CD4-positive, alpha-beta T cell treated with Interleukin-4 for 4 hours (primary cell): ENCODE measurements at regions not wholly inside any gene's neighbourhood (a gene's known extent, or its start where the extent isn't known, plus 50 kb on each side); places are given as distances from the start of the nearest gene placed in this dataset.
"Not testable (repeated sequence)": the region's sequence is repeated elsewhere in the genome, so short reads cannot be mapped to it uniquely, and the experiment has no call there.

ENCODE experiments used
- DNase-seq: peaks from one replicate; pipeline ENCODE4 v3.0.0-alpha.2; 2020

DNA sequence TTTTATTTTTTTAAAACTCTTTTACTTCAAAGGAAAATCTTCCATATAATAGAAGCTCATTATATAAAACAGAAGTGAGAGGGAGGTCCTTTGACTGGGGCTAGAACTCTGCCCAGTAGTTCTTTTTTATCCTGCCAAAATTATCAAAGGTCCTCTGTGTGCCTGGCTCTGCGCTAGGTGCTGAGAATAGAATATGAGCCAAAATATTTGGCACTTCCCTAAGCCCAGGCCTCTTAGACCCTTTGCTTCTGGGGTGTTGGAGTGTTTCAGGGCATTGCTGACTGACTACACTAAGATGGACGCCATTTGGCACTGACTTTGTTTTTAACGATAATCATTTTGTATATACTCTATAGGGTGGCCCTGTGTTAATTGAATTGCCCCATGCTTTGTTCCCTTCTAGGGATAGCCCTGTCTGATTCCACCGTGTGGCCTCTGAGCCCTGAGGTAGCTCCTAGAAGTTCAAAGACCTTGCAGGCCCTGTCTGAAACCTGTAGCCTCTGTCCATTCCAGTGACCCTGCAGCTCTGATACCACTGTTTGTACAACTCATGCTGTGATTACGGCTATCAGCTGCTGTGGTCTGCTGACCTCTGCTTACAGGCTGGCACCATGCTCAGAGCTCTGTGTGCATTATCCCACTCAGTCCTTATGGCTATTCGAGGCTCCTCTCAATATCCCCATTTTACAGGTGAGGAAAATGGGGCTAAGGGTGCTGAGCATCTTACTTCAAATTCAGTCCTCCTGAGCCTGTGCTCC is 84.3 kb upstream of the SHB start:
- DNase-seq = no peak

DNA sequence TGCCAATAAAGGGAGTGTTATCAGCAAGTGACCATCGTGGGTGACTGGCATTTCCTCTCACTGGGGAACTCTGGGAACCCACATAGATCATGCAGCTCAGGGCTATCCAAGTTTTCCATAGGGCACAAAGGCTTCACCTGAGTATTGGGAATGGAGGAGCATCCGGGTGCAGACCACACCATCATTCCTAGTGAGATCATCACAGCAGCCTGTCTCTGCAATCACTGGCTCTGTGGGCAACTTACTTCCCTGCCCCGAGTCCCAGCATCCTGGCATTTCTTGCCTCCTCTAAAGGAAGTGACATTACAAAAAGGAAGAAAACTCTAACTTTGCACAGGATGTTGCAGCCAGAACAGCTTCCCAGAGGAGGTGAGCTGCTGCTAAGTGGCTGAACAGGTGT is 80.6 kb upstream of the SHB start:
- no peak for DNase-seq

DNA sequence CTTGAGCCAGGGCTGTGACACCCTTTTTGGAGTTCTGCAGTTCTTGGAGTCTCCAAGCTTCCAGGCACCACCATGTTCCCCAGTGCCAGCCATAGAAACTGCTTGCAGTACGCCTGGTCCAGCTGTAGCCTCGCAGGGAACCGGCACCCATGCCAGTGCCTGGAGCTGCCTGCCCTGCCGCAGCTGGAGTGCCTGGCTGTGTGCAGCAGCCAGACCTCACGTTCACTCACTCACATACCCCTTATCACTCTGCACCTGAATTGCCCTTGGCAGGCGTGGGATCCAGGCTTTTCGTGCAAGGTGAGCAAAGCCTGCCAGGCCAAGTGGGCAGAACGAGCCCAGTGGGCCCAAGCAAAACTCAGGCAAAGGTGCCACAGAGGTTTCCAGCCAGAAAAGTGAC is 77.8 kb upstream of the SHB start:
- DNase-seq = no peak

DNA sequence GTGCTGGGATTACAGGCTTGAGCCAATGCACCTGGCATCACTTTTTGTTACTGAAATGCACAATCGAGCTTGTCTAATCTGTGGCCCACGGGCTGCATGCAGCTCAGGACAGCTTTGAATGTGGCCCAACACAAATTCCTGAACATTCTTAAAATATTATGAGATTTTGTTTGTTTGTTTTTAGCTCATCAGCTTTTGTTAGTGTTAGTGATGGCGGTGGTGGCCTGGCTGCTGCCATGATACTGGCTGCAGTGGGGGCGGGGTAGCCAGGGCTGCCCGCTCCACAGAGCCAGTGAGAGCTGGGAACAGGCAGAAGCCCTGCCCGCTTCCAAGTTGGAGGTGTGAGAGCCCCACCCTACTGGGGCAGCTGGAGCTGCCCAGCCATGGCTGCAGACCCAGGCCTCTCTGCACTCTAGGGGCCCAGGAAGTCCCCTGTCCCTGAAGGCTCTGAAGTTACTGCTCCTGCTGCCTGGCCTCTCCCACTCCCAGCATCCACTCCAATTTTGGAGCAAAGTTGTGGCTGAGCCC is 76.6 kb upstream of the SHB start:
- no peak for DNase-seq

DNA sequence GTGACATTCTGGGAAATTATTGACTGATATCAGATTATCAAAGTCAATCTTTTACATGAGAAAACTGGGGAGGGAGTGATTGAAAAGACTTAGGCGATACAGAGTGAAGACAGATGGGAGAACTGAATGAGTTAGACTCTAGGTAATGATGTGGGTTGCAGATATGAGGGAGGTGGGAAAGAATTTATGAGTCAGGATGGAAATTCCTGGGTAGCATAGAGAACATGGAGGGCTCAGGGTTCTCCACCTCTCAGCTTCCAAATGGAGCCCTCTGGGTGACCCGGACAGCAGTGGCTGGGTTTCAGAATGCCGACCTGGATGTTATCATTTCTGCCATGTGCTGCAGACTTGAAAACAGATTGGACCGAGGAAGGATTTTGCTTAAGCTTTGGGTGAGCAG is 75.4 kb upstream of the SHB start:
- DNase-seq = no peak

DNA sequence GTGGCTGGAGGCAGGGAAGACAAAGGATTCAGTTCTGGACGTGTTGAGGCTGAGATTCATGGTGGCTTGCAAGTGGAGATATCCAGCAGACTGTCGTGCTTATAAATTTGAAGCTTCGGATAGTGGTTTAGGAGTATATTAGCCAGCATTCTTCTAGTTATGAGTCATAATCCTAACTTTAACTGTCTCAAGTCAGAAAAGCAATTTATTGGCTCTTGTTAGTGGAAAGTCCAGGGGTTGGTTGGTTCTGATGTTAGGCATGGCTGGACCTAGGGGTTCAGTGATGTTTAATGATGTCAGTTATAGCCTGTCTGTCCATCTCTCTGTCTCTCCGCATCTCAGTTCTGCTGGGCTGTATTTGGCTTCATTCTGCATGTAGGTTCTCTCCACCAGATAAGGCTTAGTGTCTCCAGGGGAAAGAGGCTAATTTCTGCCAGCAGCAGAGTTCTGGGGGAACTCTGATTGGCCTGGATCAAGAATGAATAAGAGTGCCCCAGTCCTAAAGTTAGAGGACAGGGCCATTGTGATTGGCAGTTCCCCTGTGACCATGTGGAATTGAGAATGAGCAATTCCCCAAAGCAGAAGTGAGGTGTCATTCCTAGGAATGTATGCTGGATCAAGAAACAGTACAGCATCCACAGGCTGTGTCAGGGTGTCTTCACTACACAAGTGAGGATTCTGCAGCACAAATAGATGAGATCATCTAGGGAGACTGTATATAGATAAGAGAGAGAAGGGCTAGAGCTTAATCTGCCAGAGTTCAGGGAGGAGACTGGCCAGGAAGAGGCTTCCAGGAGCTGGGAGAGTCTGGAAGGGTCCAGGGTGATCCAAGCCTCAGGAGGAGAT is 72.9 kb upstream of the SHB start:
- DNase-seq = no peak

DNA sequence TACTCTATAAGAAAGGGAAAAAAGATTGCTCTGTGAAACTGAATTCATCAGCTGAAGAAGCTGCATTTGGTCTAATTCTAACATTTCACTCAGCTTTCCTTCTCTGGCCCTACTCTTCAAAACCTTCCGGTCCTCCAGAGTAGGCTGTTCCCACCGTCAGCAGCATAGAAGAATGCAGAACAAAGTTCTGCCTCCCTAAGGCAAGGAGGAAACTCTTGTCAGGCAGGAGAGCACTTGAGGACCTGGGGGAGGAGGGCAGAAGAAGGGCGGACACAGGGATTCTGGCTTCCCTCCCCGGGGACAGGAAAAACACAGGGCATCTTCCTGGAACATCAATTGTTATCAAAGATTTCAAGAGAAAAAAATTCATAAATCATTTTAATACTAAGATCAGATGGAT is 69.2 kb upstream of the SHB start:
- no peak for DNase-seq

DNA sequence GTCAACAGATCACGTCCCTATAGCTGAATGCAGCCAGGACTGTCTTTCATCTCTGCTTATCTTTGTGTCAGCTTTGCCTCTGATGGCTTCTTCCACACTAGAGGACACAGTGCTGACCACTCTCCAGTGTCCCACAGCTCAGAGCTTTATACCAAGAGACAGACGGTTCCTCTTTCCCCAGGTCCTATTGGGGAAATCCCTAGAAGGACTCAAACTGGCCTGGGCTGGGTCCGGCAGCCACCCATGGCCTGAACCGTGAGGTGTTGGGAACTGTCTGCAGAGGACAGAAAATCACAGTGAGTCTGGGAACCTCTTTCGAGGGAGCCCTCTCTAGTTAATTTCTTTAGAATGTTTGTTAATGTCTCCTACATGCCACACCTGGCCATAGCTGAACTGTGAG is 68.3 kb upstream of the SHB start:
- no peak for DNase-seq

DNA sequence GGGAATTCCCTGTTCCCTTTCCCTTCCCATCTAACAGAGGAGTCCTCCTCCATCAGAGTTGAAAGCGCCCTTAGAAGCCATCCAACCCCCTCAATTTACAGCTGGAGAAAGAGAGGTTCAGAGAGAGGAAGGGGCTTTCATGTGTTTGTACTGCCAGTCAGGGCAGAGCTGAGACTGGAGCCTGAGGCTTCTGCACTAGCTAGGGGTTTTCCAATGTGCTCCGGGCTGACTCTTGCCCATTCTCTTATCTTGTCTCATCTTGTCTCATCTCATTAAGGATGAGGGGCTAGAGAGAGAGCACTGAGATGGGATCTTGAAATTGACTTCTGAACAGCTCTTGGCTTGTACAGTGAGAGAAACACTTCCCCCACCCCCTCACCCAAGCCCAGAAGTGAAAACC is 67.4 kb upstream of the SHB start:
- DNase-seq = no peak

DNA sequence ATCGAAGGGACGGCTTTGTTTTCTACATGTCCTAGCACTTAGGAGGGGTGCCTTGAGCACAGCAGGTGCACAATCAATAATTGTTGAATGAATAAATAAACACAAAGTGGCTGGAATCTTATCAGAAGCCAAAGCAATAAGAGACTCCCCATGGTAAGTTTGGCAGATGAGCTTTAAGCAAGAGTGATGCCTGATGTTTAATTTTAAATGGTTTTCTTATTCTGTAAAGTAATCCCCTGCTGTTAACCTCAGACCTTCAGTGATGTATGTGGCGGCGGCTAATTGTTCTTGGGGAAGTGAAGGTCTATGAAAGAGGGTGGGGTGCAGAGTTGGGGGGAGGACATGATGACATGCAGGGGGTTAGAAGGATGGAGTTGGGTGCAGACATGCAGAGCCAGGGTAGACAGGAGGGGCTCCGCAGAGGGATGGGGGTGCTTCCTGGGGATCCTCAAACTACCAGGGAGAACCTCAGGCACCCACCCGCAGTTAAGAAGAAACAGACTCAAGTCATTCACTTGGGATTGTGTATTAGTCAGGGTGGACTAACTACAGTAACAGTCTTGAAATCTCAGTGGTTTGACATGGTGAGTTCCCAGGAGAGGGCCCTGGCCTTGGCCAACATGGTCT is 65.7 kb upstream of the SHB start:
- DNase-seq = no peak

DNA sequence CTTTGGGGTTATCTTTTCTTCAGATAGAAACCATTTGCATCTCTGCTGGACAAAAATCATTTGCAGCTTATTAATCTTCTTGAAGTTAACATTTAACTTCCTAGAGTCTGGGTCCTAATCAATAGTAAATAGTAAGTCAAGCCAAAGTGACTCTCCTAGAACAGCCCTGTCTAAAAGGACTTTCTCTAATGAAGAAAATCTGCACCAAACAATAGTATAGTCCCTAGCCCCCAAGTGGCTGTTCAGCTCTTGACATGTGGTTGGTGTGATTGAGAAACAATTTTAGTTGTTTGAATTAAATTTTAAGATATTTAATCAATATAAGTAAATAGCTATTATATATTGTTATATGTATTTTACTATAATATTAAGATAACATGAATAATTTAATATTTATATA is 64.6 kb upstream of the SHB start:
- DNase-seq = no peak

DNA sequence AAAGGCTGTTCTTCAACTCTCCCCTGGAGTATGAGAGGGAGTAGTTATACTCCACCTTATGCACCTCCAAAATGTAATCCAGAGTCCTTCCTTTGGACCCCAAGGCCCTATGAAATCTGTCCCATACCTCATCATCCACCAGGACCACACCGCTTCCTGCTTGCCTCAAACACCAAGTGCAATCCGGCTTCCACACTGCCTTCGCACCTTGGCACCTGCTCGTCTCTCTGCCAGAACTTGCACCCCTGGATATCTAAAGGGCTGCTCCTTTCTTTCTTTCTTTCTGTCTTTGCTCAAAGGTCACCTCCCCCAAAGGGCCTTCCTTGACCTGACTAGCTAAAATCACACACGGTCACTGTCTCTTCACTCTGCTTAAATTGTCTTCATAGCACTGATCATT is 63.9 kb upstream of the SHB start:
- DNase-seq = no peak

DNA sequence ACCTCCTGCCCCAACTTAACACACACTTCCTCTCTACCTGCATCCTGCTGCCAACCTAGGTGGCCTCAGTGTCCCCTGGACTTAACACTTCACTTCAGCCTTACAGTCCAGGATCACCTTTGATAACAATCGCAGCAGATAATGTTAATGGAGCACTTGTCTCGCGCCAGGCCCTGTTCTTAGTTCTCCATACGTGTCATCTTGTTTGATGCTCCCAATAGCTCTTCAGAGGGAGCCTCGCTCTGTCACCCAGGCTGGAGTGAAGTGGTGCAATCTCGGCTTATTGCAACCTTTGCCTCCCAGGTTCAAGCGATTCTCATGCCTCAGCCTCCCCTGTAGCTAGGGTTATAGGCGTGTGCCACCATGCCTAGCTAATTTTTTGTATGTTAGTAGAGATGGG is 62.7 kb upstream of the SHB start:
- no peak for DNase-seq

DNA sequence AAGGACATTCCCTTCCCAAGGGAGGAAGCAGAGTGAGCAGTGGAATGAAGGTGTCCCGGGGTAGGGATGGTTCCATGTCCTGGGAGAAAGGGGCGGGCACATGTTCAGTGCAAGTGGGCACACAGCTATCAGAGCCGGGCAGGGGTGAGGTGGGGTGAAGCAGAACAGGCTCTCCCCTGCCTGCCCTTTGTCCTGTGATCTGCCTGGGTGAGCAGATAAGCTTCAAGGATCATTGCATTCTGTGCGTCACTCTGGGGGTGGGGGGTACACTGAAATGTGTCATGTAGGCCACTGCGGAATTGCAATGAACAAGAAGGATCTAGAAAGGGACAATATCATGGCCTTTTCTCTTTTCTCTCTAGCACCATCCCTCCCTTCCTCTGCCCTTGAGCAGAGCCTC is 61.7 kb upstream of the SHB start:
- DNase-seq = no peak

DNA sequence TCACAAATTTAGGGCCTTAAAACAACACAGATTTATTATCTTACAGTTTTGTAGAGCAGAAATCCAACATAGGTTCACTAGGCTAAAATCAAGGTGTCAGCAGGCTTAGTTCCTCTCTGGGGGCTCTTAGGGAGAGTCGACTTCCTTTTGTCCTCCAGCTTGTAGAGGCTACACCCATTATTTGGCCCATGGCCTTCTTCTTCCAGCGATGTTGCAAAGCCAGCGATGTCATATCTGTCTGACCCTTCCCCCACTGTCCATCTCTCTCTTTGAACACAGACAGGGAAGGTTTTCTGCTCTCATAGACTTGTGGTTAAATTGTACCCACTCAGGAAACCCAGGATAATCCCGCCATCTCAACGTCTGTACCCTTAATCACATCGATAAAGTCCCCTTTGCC is 60.3 kb upstream of the SHB start:
- DNase-seq = no peak

DNA sequence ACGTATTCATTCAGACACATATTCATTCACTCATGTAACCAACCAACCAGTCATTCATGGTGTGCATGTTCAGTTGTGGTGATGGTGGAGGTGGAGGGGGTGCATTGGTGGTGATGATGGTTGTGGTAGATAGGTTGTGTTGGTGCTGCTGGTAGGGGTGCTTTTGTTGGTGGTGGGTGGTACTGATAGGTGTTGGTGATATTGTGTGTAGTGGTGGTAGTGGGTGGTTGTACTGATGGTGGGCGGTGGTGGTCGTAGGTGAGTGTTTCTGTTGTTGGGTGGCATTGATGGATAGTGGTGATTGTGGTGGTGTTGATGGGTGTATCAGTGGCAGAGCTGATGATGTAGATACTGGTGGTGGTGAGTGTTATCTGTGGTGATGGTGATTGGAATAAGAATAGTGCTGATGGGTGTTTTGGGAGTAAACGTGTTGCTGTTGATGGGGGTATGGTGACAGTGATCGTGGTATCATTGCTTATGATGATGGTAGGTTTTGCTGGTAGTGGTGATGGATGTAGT is 59.8 kb upstream of the SHB start:
- no peak for DNase-seq

DNA sequence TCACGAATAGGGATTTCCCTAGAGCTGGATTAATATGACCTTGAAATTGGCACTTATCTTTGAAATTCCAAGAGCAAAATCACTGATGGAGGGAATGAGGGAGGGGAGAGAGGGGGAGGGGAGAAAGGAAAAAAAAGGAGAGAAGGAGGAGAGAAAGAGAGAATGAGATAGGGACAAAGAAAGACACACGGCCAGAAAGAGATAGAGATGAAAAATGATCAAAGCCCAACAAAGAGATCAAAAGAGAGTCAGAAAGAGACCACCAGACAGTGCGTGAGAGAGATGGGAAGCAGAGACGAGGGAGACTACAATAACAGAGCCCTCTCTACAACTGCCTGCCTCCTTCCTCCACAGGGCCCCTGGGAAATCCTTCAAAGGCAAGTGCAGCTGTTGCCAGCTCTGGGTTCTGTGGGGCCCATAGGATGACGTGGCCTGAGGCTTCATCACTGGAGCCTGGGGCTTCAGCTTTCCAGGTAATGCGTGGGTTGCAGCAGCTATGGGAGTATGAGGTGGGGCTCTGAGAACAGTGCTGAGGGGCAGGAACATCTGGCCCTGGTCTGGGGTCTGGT is 58.3 kb upstream of the SHB start:
- DNase-seq = no peak

DNA sequence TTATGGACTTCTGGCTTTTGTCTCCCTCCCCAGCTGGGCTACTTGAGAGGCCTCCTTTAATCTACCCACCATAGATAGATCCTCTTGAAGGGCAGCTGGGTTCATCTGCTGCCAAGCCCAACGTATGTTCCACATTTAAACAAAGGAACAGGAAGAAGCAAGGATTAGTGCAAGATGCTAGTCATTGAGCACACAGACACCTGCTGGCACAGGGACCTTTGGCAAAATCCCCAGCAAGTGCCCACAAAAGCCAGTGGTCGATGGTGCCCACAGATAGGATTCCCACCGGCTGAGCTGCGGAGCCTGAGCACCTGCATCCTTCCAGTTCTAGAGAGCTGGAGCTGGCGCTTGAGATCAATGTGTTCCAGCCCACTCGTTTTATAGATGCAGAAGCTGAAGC is 57.7 kb upstream of the SHB start:
- DNase-seq = no peak

DNA sequence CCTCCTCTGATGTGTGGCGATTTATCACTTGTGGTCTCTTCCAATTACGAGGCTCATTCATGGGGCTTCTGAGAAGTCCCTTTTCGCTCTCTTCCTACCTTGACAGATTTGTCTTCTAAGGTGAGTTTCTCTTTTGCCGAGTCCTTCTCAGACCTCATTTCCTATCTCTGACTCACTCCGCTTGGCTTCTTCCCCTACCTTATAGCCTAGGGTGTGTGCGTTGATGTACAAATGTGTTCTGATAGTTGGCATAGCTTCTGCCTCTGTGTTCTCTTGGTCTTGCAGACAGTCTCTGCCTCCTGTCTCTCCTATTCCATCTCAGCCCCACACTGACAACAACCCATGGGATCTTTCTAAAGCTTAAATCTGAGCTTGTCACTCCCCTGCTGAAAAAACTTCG is 56.9 kb upstream of the SHB start:
- DNase-seq = no peak

DNA sequence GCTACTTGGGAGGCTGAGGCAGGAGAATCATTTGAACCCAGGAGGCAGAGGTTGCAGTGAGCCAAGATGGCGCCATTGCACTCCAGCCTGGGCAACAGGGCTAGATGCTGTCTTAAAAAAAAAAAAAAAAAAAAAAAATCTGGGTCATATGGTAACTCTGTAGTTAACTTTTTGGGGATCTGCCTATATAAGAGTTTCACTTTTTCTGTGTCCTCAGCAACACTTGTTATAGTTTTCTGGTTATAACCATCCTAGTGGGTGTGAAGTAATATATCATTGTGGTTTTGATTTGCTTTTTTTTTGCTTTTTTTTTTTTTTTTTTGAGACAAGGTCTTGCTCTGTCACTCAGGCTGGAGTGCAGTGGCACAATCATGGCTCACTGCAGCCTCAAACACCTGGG is 54.3 kb upstream of the SHB start:
- DNase-seq = not testable (repeated sequence)

DNA sequence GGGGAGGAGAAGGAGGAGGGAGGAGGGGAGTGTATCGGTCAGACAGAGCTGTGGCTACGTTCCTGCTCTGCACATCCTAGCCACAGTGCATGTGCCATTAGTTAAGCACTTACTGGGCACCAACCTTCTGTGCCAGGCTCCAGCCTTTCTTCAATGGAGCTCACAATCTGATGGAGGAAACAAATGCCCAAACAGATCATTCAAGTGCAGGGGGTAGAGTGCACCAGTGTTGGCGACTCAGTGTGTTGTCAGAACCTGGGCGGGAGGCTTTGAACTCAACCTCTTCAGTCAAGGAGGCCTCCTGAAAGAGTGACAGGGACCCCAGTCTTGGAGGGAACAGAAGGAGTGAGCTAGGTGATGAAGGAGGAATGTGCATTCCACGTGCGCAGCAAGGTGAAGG is 51.9 kb upstream of the SHB start:
- no peak for DNase-seq

DNA sequence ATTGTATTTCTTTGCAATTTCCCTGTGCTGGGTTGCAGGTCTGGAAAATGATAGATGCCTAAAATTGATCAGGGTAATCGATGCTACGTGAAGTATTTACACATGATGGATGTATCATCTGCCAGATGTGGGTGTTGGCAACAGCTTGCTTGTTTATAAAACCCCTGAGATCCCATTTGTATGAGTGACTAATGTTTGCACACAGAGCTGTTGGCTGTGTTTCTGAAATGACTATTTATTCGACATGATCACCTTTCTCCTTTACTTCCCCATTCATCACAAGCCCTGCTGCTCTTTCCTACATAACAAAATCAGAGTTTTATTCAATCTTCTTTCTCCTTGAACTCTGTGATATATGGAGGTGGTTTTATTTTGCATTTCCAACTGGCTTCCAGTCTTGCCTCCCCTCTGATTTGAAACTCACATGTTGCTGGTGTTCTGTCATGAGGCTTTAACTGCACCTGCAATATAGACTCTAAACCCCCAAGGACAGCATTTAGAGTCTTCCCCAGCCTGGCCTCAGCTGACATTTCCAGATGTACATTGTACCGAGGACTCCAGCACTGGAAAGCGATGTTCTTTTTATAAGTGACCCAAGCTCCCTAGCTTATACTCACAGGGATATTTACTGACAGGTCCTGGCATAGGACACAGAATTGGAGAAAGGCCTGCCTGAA is 50.7 kb upstream of the SHB start:
- no peak for DNase-seq
